IMR-90 (cell line): ENCODE measurements at regions not wholly inside any gene's neighbourhood (a gene's known extent, or its start where the extent isn't known, plus 50 kb on each side); places are given as distances from the start of the nearest gene placed in this dataset.

Source experiments
- ATAC-seq: fragments of 200-7000 bp; cut with Tn5 transposase; 2 replicates; pipeline ENCODE4 v1.9.1; 2020; ENCODE audit warnings: low read depth, mild to moderate bottlenecking, moderate library complexity
- BruUV-seq: library from RNA; stranded (reverse); fragments of 400-500 nt; replicated peaks from 2 replicates; lab custom pipeline; 2021; lab: Mats Ljungman, UMichigan
- CTCF ChIA-PET: fragments of 300-600 bp; formaldehyde crosslinking; extraction: SDS; loops from one replicate; lab custom pipeline; 2021; ENCODE audit warnings: antibody characterized with exemption; lab: Yijun Ruan, JAX
- POLR2A ChIA-PET: fragments of 300-600 bp; sonication (Branson Sonifier 250); formaldehyde crosslinking; loops from one replicate; lab custom pipeline; 2022; ENCODE audit warnings: antibody characterized with exemption; ENCODE audit not compliant: unreplicated experiment; lab: Charles Lee
- DNase-seq: peaks from one replicate; pipeline ENCODE4 v3.0.0; 2013
- H2AFZ ChIP-seq: replicated peaks from 2 replicates; pipeline ENCODE3; 2013; ENCODE audit warnings: low read length, mild to moderate bottlenecking; ENCODE audit not compliant: poor library complexity
- H2AK5ac ChIP-seq: 2 replicates; pipeline ENCODE4 v1.6.1; 2013; ENCODE audit warnings: low read depth, low read length, inconsistent platforms
- H2AK9ac ChIP-seq: replicated peaks from 2 replicates; pipeline ENCODE3; 2013; ENCODE audit warnings: mild to moderate bottlenecking, low read depth, low read length, moderate library complexity; ENCODE audit not compliant: poor library complexity
- H2BK120ac ChIP-seq: 2 replicates; pipeline ENCODE4 v1.6.1; 2013; ENCODE audit warnings: low read depth, low read length, inconsistent platforms
- H2BK15ac ChIP-seq: 3 replicates; pipeline ENCODE4 v1.6.1; 2013; ENCODE audit warnings: low read depth, low read length, inconsistent platforms
- H2BK20ac ChIP-seq: 2 replicates; pipeline ENCODE4 v1.6.1; 2013; ENCODE audit warnings: low read depth, mild to moderate bottlenecking, inconsistent platforms, low read length, moderate library complexity
- H2BK5ac ChIP-seq: 2 replicates; pipeline ENCODE4 v1.6.1; 2013; ENCODE audit warnings: mild to moderate bottlenecking, low read depth, low read length, inconsistent platforms; ENCODE audit not compliant: poor library complexity, severe bottlenecking
- H3K14ac ChIP-seq: replicated peaks from 2 replicates; pipeline ENCODE4 v1.6.1; 2013; ENCODE audit warnings: low read depth, low read length, inconsistent platforms
- H3K18ac ChIP-seq: 2 replicates; pipeline ENCODE4 v1.6.1; 2013; ENCODE audit warnings: low read depth, low read length, control low read depth
- H3K23ac ChIP-seq: 2 replicates; pipeline ENCODE4 v1.6.1; 2013; ENCODE audit warnings: low read depth, low read length, inconsistent platforms
- H3K27ac ChIP-seq: 2 replicates; pipeline ENCODE4 v1.5.1; 2013; ENCODE audit warnings: mild to moderate bottlenecking, control low read depth, low read length; ENCODE audit not compliant: insufficient read depth
- H3K27me3 ChIP-seq: 2 replicates; pipeline ENCODE4 v1.6.1; 2013; ENCODE audit warnings: low read length; ENCODE audit not compliant: control insufficient read depth, insufficient read depth
- H3K36me3 ChIP-seq: 2 replicates; pipeline ENCODE4 v1.6.1; 2013; ENCODE audit warnings: low read length, mixed read lengths; ENCODE audit not compliant: control insufficient read depth, insufficient read depth
- H3K4ac ChIP-seq: 2 replicates; pipeline ENCODE4 v1.6.1; 2013; ENCODE audit warnings: low read depth, low read length, inconsistent platforms
- H3K4me1 ChIP-seq: 2 replicates; pipeline ENCODE4 v1.6.1; 2013; ENCODE audit warnings: low read length, mixed read lengths; ENCODE audit not compliant: control insufficient read depth, insufficient read depth
- H3K4me2 ChIP-seq: 2 replicates; pipeline ENCODE4 v1.6.1; 2013; ENCODE audit warnings: low read depth, mild to moderate bottlenecking, control low read depth, low read length, moderate library complexity
- H3K4me3 ChIP-seq: 2 replicates; pipeline ENCODE4 v1.5.1; 2013; ENCODE audit warnings: low read depth, mild to moderate bottlenecking, control low read depth, low read length, moderate library complexity; ENCODE audit not compliant: insufficient read depth
- H3K56ac ChIP-seq: 2 replicates; pipeline ENCODE4 v1.6.1; 2013; ENCODE audit warnings: low read length, inconsistent platforms; ENCODE audit not compliant: insufficient read depth; ENCODE audit errors: extremely low read depth
- H3K79me1 ChIP-seq, 2 experiments: 2 replicates each; pipeline ENCODE4 v1.6.1; 2013; ENCODE audit warnings: low read length in 2 of 2, inconsistent platforms in 1 of 2, low read depth in 1 of 2
- H3K9ac ChIP-seq: 2 replicates; pipeline ENCODE4 v1.6.1; 2013; ENCODE audit warnings: low read depth, low read length, control low read depth
- H3K9me1 ChIP-seq: 2 replicates; pipeline ENCODE4 v1.6.1; 2013; ENCODE audit warnings: low read length, inconsistent platforms; ENCODE audit not compliant: insufficient read depth
- H3K9me3 ChIP-seq: 2 replicates; pipeline ENCODE4 v1.6.1; 2013; ENCODE audit warnings: low read length; ENCODE audit not compliant: control insufficient read depth, insufficient read depth
- H4K20me1 ChIP-seq: 2 replicates; pipeline ENCODE4 v1.6.1; 2013; ENCODE audit warnings: low read length, inconsistent platforms; ENCODE audit not compliant: insufficient read depth
- H4K5ac ChIP-seq: 2 replicates; pipeline ENCODE4 v1.6.1; 2013; ENCODE audit warnings: mild to moderate bottlenecking, low read depth, low read length, control low read depth
- H4K8ac ChIP-seq, 2 experiments: 2 replicates each; pipeline ENCODE4 v1.6.1; 2013; ENCODE audit warnings: low read depth in 2 of 2, low read length in 2 of 2, control low read depth in 1 of 2, inconsistent platforms in 1 of 2
- H4K91ac ChIP-seq: 2 replicates; pipeline ENCODE4 v1.6.1; 2013; ENCODE audit warnings: low read depth, low read length, inconsistent platforms; ENCODE audit not compliant: insufficient read depth
- BHLHE40 ChIP-seq: fragments of 150-350 bp; IDR thresholded peaks from 2 replicates; pipeline ENCODE4 v1.6.1; 2016; ENCODE audit warnings: mild to moderate bottlenecking, low read depth, low read length
- CEBPB ChIP-seq: IDR thresholded peaks from 2 replicates; pipeline ENCODE4 v1.6.1; 2012; ENCODE audit warnings: low read depth, low read length, improper control_type of control experiment
- CHD1 ChIP-seq: IDR thresholded peaks from 2 replicates; pipeline ENCODE4 v1.6.1; 2012; ENCODE audit warnings: low read depth, low read length, improper control_type of control experiment
- FOS ChIP-seq: fragments of 150-350 bp; IDR thresholded peaks from 2 replicates; pipeline ENCODE4 v1.6.1; 2016; ENCODE audit warnings: low read depth, low read length
- MAFK ChIP-seq: IDR thresholded peaks from 2 replicates; pipeline ENCODE4 v1.6.1; 2012; ENCODE audit warnings: low read depth, low read length, improper control_type of control experiment
- MAZ ChIP-seq: IDR thresholded peaks from 2 replicates; pipeline ENCODE4 v1.6.1; 2012; ENCODE audit warnings: low read depth, mild to moderate bottlenecking, low read length, improper control_type of control experiment, moderate library complexity, borderline replicate concordance
- MXI1 ChIP-seq: IDR thresholded peaks from 2 replicates; pipeline ENCODE4 v1.6.1; 2012; ENCODE audit warnings: low read depth, mild to moderate bottlenecking, low read length, moderate library complexity, borderline replicate concordance
- NFE2L2 ChIP-seq: fragments of 150-350 bp; IDR thresholded peaks from 2 replicates; pipeline ENCODE4 v1.6.1; 2016; ENCODE audit warnings: low read depth, mild to moderate bottlenecking, low read length
- POLR2A ChIP-seq: IDR thresholded peaks from 2 replicates; pipeline ENCODE4 v1.6.1; 2012; ENCODE audit warnings: mild to moderate bottlenecking, low read depth, low read length
- RAD21 ChIP-seq: IDR thresholded peaks from 2 replicates; pipeline ENCODE4 v1.6.1; 2012; ENCODE audit warnings: low read length, improper control_type of control experiment
- RCOR1 ChIP-seq: IDR thresholded peaks from 2 replicates; pipeline ENCODE4 v1.6.1; 2012; ENCODE audit warnings: mild to moderate bottlenecking, low read length, improper control_type of control experiment; ENCODE audit not compliant: insufficient replicate concordance
- RFX5 ChIP-seq: IDR thresholded peaks from 2 replicates; pipeline ENCODE4 v1.8.0; 2012; ENCODE audit warnings: low read depth, mild to moderate bottlenecking, low read length, moderate library complexity
- SMC3 ChIP-seq: fragments of 150-350 bp; IDR thresholded peaks from 2 replicates; pipeline ENCODE4 v1.6.1; 2016; ENCODE audit warnings: low read depth, mild to moderate bottlenecking, antibody characterized with exemption, low read length, moderate library complexity
- whole genome bisulfite sequencing, 2 experiments: methylation state at CpG; one replicate each; pipeline versions ENCODE4 v1.1.5 to v1.1.7; 2013; ENCODE audit warnings: missing lambda C conversion rate in 2 of 2; ENCODE audit not compliant: insufficient read length in 1 of 2; ENCODE audit errors: extremely low coverage in 2 of 2; 5-methylcytosine and 5-hydroxymethylcytosine counted together
- dilution Hi-C: fragments of 300-500 bp; cut with HindIII; formaldehyde crosslinking; loops from one replicate; pipeline ENCODE4 v1.14.3; 2018; ENCODE audit warnings: low sequenced_read_pairs; ENCODE audit not compliant: unreplicated experiment
- in situ Hi-C: fragments of 300-500 bp; cut with MboI; formaldehyde crosslinking; loops from 3 replicates; pipeline ENCODE4 v1.14.3; 2019; ENCODE audit warnings: low sequenced_read_pairs, inconsistent platforms, mixed read lengths
- intact Hi-C: fragments of 100-400 bp; cut with micrococcal nuclease; formaldehyde crosslinking; loops from 2 replicates; pipeline ENCODE4 v1.10.0; 2022
- TF ChIP-seq, protein P1 (sequence below): fragments of 150-350 bp; IDR thresholded peaks from 2 replicates; pipeline ENCODE4 v1.6.1; 2017; ENCODE audit warnings: mild to moderate bottlenecking, antibody characterized with exemption, low read length, low read depth
- TF ChIP-seq, protein P2 (sequence below): conservative IDR thresholded peaks from 2 replicates; pipeline ENCODE4 v1.5.1; 2012; ENCODE audit warnings: mild to moderate bottlenecking, low read depth, low read length, improper control_type of control experiment
- TF ChIP-seq, protein P3 (sequence below): fragments of 150-350 bp; IDR thresholded peaks from 2 replicates; pipeline ENCODE4 v1.6.1; 2016; ENCODE audit warnings: low read depth, mild to moderate bottlenecking, low read length, moderate library complexity, borderline replicate concordance

DNA sequence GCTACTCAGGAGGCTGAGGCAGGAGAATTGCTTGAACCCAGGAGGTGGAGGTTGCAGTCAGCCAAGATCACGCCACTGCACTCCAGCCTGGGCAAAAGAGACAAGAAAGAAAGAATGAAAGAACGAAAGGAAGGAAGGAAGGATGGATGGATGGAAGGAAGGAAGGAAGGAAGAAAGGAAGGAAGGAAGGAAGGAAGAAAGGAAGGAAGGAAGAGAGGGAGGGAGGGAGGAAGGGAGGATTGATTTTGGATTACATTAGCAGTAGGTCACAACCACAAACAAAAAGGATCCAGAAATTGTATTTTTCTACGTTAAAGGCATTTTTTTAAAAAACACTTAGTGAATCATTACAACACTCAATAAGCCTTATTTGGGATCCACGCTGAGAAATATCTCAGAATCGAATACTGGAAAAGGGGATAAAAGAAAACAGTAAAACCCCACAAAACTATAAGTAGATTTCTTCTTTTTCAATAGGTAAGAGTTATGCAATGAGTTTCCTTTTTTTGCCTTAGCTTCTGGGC is 136.9 kb upstream of the FREM1 start:
- Histone ChIP-seq H2BK120ac (no peak overlapping the region), H2BK15ac (no peak overlapping the region), H2BK20ac (no peak overlapping the region), H4K8ac (no peak overlapping the region), H3K27ac (no peak overlapping the region), H4K20me1 (no peaks in the 10 kb centered on the region), H3K14ac (no peak overlapping the region), H3K4me1 (no peaks in the 10 kb centered on the region), H3K4me3 (no peak overlapping the region), H3K18ac (no peak overlapping the region), H3K56ac (no peak overlapping the region), H3K36me3 (no peaks in the 10 kb centered on the region), H2BK5ac (no peak overlapping the region), H3K4ac (no peak overlapping the region), H2AK5ac (no peak overlapping the region), H3K23ac (no peak overlapping the region), H3K9ac (no peak overlapping the region), H4K5ac (no peak overlapping the region), H3K9me1 (no peaks in the 10 kb centered on the region), H3K9me3 (no peaks in the 10 kb centered on the region), H4K91ac (no peak overlapping the region), H2AK9ac (no peak overlapping the region), H3K79me1 (no peaks in the 10 kb centered on the region), H2AFZ (no peak overlapping the region), H3K27me3 (no peaks in the 10 kb centered on the region), H3K4me2 (no peak overlapping the region)
- ChIA-PET CTCF (interaction anchor here (0.6 kb wide), 1 partner anchor 93 kb away, joined by 3 read pairs; no protein-coding TSS in a partner anchor), POLR2A (no interaction called here)
- in situ Hi-C loops (no loop called here), intact Hi-C loops (no loop called here), dilution Hi-C loops (no loop called here)
- BruUV-seq = no TSS peak
- TF ChIP-seq, protein P1, sequence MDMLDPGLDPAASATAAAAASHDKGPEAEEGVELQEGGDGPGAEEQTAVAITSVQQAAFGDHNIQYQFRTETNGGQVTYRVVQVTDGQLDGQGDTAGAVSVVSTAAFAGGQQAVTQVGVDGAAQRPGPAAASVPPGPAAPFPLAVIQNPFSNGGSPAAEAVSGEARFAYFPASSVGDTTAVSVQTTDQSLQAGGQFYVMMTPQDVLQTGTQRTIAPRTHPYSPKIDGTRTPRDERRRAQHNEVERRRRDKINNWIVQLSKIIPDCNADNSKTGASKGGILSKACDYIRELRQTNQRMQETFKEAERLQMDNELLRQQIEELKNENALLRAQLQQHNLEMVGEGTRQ = no peak
- TF ChIP-seq, protein P2, sequence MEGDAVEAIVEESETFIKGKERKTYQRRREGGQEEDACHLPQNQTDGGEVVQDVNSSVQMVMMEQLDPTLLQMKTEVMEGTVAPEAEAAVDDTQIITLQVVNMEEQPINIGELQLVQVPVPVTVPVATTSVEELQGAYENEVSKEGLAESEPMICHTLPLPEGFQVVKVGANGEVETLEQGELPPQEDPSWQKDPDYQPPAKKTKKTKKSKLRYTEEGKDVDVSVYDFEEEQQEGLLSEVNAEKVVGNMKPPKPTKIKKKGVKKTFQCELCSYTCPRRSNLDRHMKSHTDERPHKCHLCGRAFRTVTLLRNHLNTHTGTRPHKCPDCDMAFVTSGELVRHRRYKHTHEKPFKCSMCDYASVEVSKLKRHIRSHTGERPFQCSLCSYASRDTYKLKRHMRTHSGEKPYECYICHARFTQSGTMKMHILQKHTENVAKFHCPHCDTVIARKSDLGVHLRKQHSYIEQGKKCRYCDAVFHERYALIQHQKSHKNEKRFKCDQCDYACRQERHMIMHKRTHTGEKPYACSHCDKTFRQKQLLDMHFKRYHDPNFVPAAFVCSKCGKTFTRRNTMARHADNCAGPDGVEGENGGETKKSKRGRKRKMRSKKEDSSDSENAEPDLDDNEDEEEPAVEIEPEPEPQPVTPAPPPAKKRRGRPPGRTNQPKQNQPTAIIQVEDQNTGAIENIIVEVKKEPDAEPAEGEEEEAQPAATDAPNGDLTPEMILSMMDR = no peak
- TF ChIP-seq CHD1 (no peak), MAFK (no peak), CEBPB (no peak), MAZ (no peak), POLR2A (no peak), NFE2L2 (no peak), RCOR1 (no peak), BHLHE40 (no peak), SMC3 (no peak), RAD21 (no peak), RFX5 (no peak), MXI1 (no peak), FOS (no peak)
- TF ChIP-seq, protein P3, sequence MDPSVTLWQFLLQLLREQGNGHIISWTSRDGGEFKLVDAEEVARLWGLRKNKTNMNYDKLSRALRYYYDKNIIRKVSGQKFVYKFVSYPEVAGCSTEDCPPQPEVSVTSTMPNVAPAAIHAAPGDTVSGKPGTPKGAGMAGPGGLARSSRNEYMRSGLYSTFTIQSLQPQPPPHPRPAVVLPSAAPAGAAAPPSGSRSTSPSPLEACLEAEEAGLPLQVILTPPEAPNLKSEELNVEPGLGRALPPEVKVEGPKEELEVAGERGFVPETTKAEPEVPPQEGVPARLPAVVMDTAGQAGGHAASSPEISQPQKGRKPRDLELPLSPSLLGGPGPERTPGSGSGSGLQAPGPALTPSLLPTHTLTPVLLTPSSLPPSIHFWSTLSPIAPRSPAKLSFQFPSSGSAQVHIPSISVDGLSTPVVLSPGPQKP = no peak
- 67 to 100% methylated on average over 1 of the region's 5 CpGs for WGBS, 2 experiments
- DNase-seq (no peak), ATAC-seq (no peak)
